ENCODE measurements at regions not wholly inside any gene's neighbourhood (a gene's known extent, or its start where the extent isn't known, plus 50 kb on each side); places are given as distances from the start of the nearest gene placed in this dataset.

DNA sequence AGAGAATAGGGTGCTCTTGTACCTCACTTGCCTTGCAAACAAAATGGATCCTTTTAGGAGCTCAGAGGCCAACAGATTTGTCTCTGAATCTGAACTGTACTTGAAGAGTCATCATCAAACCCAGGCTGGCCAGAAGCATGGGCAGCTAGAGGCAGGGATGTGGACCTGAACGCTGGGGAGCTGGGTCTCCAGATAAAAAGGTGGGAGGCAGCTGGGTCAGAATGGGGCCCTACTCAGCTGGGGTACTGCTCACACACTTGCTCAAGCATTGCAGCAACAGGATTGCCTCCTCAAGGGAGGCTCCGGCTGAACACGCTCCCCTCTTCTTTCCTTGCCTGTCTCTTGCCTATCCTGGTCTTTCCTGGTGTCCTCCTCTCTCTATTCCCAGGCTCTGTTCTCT lies 57.3 kb upstream of the SIX3 start:
- POLR2A ChIA-PET: no interaction called here

DNA sequence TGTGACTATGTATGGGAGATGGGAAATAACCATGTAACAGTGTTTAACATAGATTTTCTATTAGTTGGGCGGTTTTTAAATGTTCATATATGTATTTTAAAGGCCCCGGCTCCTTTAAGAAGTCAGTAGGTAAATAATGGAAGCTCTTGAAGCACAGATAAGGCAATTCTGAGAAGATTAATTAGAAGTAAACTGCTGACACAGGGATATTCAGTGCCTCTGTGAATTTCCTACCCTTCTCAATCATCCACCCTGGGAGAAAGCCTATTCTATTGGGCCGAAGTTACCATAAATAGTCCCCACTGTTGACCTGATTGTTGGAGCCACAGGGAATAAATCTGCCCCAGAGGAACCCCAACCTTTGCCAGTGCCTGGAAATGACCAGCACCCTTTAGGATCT lies 56.8 kb upstream of the SIX3 start:
- H3K4me2 ChIP-seq (replicated peaks; ENCODE audit: low read depth, low read length, poor library complexity, severe bottlenecking): no peak overlapping the region
- H3K4me1 Mint-ChIP-seq: no peaks in the 10 kb centered on the region
- no peaks in the 10 kb centered on the region for H4K20me1 ChIP-seq (ENCODE audit: control insufficient read depth, insufficient read depth, low read length, poor library complexity, severe bottlenecking)
- no peaks in the 10 kb centered on the region for H3K79me2 ChIP-seq (ENCODE audit: control insufficient read depth, insufficient read depth, low read length)
- intact Hi-C loops (cut with micrococcal nuclease): no loop called here
- H3K4me3 ChIP-seq (ENCODE audit: control extremely low read depth in 1 of 5, extremely low read depth in 1 of 5, insufficient read depth in 1 of 5, low read depth in 2 of 5, low read length in 4 of 5): no peak overlapping the region
- H3K9me3 Mint-ChIP-seq (ENCODE audit: insufficient read depth): no peaks in the 10 kb centered on the region
- POLR2A ChIA-PET: no interaction called here
- H3K27me3 Mint-ChIP-seq: peaks cover 19% of the 10 kb centered on the region
- no peak overlapping the region for H3K4me3 Mint-ChIP-seq
- H3K36me3 ChIP-seq (replicated peaks in 1 of 2; ENCODE audit: control extremely low read depth in 1 of 2, control insufficient read depth in 1 of 2, extremely low read depth in 1 of 2, insufficient read depth in 2 of 2, low read length in 1 of 2): no peaks in the 10 kb centered on the region
- H3K9me3 ChIP-seq (ENCODE audit: control extremely low read depth in 1 of 3, control insufficient read depth in 2 of 3, insufficient read depth in 1 of 3, low read length in 2 of 3): peaks cover 0 to 7% (median 0%) of the 10 kb centered on the region in 3 donors
- no peak for TF ChIP-seq EZH2 (IDR thresholded peaks at IDR 0.05; ENCODE audit: borderline replicate concordance, insufficient read depth, low read depth, low read length, poor library complexity, severe bottlenecking)
- no peak for TF ChIP-seq CTCF (IDR thresholded peaks at IDR 0.05)
- CTCF ChIA-PET: no interaction called here
- H3K27ac Mint-ChIP-seq: no peak overlapping the region
- no peak for ATAC-seq (ENCODE audit: low read depth)
- H3K9ac ChIP-seq (ENCODE audit: low read length): no peak overlapping the region
- no peaks in the 10 kb centered on the region for H3K4me1 ChIP-seq (ENCODE audit: control insufficient read depth in 2 of 2, insufficient read depth in 2 of 2, low read length in 2 of 2)
- H3K27ac ChIP-seq (ENCODE audit: low read length in 2 of 2): no peak overlapping the region
- peaks cover 0 to 12% (median 9%) of the 10 kb centered on the region in 4 experiments for H3K27me3 ChIP-seq (replicated peaks in 1 of 4; ENCODE audit: control extremely low read depth in 1 of 4, control insufficient read depth in 3 of 4, insufficient read depth in 4 of 4, low read length in 3 of 4)
- H2AFZ ChIP-seq (ENCODE audit: insufficient read depth, low read depth, low read length, poor library complexity, severe bottlenecking): no peak overlapping the region
- 38% methylated on average over 1 of the region's 3 CpGs for WGBS (ENCODE audit: insufficient coverage)
- no peak for DNase-seq

More for the DNA sequence above, 57.3 kb upstream of the SIX3 start:
- Histone ChIP-seq H3K27ac (ENCODE audit: low read length in 2 of 2) (no peak overlapping the region), H2AFZ (ENCODE audit: insufficient read depth, low read depth, low read length, poor library complexity, severe bottlenecking) (no peak overlapping the region), H4K20me1 (ENCODE audit: control insufficient read depth, insufficient read depth, low read length, poor library complexity, severe bottlenecking) (no peaks in the 10 kb centered on the region), H3K4me3 (ENCODE audit: control extremely low read depth in 1 of 5, extremely low read depth in 1 of 5, insufficient read depth in 1 of 5, low read depth in 2 of 5, low read length in 4 of 5) (no peak overlapping the region), H3K9me3 (ENCODE audit: control extremely low read depth in 1 of 3, control insufficient read depth in 2 of 3, insufficient read depth in 1 of 3, low read length in 2 of 3) (peaks cover 0 to 7% (median 0%) of the 10 kb centered on the region in 3 donors), H3K4me2 (replicated peaks; ENCODE audit: low read depth, low read length, poor library complexity, severe bottlenecking) (no peak overlapping the region), H3K36me3 (replicated peaks in 1 of 2; ENCODE audit: control extremely low read depth in 1 of 2, control insufficient read depth in 1 of 2, extremely low read depth in 1 of 2, insufficient read depth in 2 of 2, low read length in 1 of 2) (no peaks in the 10 kb centered on the region), H3K9ac (ENCODE audit: low read length) (no peak overlapping the region), H3K79me2 (ENCODE audit: control insufficient read depth, insufficient read depth, low read length) (no peaks in the 10 kb centered on the region), H3K27me3 (replicated peaks in 1 of 4; ENCODE audit: control extremely low read depth in 1 of 4, control insufficient read depth in 3 of 4, insufficient read depth in 4 of 4, low read length in 3 of 4) (peaks cover 0 to 12% (median 9%) of the 10 kb centered on the region in 4 experiments), H3K4me1 (ENCODE audit: control insufficient read depth in 2 of 2, insufficient read depth in 2 of 2, low read length in 2 of 2) (no peaks in the 10 kb centered on the region)
- TF ChIP-seq EZH2 (IDR thresholded peaks at IDR 0.05; ENCODE audit: borderline replicate concordance, insufficient read depth, low read depth, low read length, poor library complexity, severe bottlenecking) (no peak), CTCF (IDR thresholded peaks at IDR 0.05) (no peak)
- Mint-ChIP-seq H3K27ac (no peak overlapping the region), H3K9me3 (ENCODE audit: insufficient read depth) (no peaks in the 10 kb centered on the region), H3K4me1 (no peaks in the 10 kb centered on the region), H3K27me3 (peaks cover 22% of the 10 kb centered on the region), H3K4me3 (no peak overlapping the region)
- CTCF ChIA-PET: interaction anchor here (0.7 kb wide), 1 partner anchor 74 kb away, joined by 3 read pairs; no protein-coding TSS in a partner anchor
- 95% methylated on average over 3 of the region's 3 CpGs for WGBS (ENCODE audit: insufficient coverage)
- ATAC-seq (ENCODE audit: low read depth) (no peak), DNase-seq (no peak)
- intact Hi-C loops (cut with micrococcal nuclease): no loop called here

Measured in B cell (primary cell).